DMS114 treated with DMSO at 0.1 percent for 48 hours (cell line): ENCODE measurements at regions not wholly inside any gene's neighbourhood (a gene's known extent, or its start where the extent isn't known, plus 50 kb on each side); places are given as distances from the start of the nearest gene placed in this dataset.

Experiments
- DNase-seq: peaks from one replicate; lab custom pipeline; 2025; ENCODE audit not compliant: unreplicated experiment; lab: John Stamatoyannopoulos, UW

- DNase-seq, result no peak
These were observed 222.8 kb downstream of the SOX11 start for GRCh38 chr2:5914811-5915611.

GRCh38 chr2:5915881-5916310 is 223.7 kb downstream of the SOX11 start:
- DNase-seq, result no peak

DNA sequence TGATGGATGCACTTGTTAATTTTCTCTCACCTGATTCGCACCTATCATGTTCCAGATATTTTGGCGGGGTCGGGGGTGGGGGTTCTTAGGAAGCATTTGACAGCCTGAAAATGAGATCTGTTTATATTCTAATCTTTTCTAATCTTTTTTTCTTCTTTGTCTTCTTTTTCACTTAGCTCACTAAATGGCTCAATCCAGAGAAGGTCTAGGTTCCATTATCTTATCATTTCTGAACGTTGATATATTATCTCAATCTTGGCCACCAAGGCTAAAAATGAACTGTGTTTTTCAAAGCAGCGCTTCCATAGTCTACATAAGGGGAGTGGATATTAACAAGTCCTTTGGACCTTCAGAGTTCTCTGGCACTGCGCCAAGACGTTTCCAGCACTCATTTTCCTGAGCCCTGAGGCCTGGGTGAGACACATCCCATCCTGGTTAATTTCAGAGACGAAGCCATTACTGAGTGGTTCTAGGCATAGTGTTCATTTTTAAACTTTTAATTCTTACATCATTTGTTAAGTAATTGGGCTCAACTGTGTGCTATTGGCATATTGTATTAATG is 229.0 kb downstream of the SOX11 start:
- no peak for DNase-seq

DNA sequence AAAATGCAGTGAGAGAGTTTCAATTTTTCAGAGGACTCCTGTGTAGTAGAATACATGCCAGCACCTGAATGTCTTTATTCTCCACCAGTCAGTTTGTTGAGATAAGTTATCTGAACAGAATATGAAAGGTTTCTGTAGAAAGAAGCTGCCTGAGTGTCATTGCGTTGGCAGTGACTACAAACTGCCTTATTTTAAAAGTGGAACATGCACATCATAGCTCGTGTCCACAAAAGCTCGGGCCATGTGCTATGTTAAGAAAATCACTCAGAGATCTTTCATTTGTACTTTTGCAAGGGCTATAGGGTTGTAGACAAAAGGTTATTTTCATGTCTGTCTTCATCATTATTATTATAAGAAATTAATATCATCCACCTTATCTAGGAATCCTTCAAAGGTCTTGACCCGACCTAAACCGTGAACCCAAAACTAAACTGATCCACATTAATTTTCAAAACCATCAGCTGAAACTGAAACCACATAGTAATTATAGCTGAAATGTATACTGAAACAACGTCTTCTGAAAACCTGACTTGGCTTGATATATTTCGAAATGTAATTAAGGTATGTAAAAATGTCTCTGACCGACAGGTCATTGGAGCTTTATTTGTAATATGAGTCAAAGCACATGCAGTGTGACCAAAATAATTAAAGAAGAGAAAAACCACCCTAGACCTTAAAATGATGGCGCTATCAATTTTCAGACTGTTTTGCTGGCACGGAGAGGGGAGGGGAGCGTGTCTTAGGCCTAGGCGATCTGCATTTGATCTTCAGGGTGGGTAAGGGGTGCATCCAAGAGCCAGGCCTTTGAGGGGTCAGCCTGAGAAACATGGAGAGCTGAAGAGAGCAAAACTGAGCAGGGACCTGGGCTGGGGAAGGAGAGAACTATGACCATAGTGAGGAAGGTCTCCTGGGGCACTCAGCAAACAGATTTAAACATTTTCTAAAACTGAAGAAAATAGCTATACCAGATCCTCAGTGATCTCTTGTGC is 232.1 kb downstream of the SOX11 start:
- DNase-seq, result no peak

DNA sequence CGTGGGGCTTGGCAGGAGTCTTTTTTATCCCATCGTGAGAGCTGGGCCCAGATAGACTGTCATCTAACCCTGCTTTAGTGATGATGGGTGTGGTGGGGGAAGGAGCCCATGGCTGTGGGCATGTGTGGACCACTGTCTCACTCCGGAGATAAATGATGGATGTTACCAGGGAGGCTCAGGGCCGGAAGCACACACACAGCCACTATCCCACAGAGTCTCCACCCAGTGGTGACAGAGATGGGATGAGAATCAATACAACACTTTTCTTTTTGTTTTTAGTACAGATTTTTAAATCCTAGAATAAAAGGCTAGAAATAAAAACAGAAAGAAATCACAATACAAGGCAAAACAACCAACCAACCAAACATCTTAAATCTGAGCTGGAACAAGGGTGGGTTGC is 233.4 kb downstream of the SOX11 start:
- no peak for DNase-seq

DNA sequence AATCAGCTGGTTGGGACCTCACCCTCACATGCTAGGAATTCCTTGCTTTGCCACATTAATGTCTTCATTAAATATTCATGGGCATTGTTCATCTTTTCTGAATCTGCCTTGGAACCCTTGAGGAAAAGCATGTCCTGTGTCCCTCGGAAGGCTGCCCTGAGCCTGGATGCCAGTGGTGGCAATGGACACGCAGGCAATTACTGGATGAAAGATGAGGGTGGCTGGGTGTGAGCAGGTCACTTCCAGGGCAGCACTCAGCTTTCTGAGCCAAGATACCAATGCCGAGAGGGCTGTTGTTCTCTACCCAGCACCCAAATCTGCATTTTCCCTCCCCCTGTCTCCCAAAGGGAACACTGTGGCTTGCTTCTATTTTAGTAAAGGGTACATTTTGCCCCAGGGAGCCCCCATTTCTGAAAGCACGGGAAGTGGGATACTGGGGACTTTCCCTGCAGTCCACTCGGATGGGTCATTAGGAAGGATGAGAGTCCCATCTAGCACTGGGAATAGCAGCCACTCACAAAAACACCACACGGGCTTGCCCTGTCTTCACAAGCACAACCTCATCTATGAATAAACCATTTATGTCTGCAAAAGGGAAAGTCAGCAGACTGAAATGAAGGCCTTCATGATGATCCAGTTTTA is 234.8 kb downstream of the SOX11 start:
- no peak for DNase-seq

DNA sequence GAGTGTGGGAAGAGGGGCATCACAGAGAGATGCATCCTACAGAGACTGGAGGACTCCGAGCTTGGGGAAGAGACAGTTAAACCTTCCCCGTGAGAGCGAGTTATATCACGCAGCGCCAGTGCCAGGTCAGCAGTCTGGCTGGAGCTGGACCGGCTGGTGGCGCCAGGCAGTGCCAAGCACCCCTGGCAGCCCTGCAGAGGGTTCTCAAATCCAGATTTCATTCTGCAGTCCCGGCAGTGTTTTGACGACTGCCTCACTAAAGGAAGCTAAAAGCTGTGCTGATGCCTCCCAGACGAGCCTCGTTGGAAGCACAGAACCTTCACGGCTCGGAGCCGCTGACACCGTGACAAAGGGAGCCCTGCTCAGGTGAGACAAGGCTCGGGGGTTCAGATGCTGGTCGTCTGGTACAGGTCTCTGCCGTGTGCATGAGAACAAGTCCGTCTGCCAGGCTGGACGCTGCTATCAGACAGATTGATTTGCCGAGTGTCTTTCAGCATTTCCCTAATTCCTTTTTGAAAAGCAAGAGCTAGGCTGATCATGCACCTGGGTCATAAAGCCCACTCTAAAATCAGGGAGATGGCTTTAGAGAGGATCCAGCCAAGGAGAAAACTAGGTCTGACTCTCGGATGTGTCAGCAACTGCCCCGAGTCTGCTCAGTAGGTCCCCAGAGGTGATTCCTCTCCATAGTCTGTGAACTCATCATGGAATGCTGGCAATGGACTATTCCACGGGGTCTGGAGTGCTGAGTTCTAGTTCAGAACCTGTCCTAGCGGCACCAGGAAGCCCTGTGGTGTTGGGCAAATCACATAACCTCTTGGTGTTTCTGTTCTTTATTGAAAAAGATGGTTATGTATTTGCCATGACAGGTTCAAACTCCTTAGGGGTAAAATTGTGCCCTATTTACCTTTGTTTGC is 240.6 kb downstream of the SOX11 start:
- DNase-seq, result no peak

- DNase-seq, result no peak
These were observed 241.5 kb downstream of the SOX11 start for GRCh38 chr2:5933669-5934068.

GRCh38 chr2:5937321-5937720 is 245.1 kb downstream of the SOX11 start:
- DNase-seq, result no peak

DNA sequence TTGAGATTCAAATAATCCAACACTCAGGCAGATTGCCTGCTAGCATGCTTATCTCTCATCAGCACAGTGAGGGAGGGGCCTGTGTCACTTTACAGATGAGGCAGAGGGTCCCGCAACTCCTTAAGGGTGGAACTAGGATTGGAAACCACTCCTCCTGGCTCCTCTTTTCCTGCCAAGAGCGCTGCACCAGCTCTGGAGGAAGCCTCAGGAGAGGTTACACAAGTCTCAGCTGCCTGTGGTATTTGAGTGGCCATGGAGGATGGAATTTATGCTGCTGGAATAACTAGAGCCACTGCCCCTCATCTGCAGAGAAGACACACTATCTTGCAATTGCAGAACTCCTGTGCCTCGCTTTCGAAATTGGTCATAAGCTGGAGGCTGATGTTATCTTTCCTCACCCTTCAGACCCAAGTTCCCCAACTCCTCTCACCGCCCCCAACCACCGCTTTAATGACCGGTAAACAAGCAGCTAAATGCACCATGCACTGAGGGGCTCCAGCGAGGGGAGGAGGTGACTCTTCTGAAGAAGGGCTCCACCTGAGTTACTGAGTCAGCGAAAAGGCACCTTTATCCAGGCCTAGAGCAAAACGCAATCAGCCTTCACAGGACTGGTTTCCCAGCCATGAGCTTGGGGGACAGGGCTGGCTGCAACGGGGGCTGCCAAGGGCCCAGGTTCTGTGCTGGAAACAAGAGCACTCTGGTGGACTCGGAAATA is 245.8 kb downstream of the SOX11 start:
- no peak for DNase-seq

- DNase-seq, result no peak
These were observed 246.3 kb downstream of the SOX11 start for GRCh38 chr2:5938566-5938896.

DNA sequence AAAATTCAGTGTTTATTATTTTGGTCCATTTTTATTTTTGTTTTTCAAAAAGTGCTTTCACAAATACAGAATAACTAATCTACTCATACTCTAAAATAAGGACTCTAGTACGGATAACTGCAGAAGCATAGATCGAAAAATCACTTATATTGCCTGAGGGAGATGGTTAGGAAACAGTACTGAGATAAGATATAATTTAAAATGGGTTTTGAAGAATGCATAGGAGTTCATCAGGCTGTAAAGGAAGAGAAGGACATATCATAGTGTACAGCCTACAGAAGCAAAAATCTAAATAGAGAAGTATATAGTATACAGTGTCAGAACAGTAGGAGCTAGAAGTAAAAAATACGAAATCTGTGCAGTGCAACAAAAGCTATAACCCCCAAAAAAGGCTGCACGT is 247.4 kb downstream of the SOX11 start:
- DNase-seq, result no peak

- DNase-seq, result no peak
These were observed 248.7 kb downstream of the SOX11 start for GRCh38 chr2:5940596-5941535.

GRCh38 chr2:5942204-5942603 is 250.0 kb downstream of the SOX11 start:
- DNase-seq, result no peak

- DNase-seq, result no peak
These were observed 253.6 kb downstream of the SOX11 start for GRCh38 chr2:5945742-5946141.

DNA sequence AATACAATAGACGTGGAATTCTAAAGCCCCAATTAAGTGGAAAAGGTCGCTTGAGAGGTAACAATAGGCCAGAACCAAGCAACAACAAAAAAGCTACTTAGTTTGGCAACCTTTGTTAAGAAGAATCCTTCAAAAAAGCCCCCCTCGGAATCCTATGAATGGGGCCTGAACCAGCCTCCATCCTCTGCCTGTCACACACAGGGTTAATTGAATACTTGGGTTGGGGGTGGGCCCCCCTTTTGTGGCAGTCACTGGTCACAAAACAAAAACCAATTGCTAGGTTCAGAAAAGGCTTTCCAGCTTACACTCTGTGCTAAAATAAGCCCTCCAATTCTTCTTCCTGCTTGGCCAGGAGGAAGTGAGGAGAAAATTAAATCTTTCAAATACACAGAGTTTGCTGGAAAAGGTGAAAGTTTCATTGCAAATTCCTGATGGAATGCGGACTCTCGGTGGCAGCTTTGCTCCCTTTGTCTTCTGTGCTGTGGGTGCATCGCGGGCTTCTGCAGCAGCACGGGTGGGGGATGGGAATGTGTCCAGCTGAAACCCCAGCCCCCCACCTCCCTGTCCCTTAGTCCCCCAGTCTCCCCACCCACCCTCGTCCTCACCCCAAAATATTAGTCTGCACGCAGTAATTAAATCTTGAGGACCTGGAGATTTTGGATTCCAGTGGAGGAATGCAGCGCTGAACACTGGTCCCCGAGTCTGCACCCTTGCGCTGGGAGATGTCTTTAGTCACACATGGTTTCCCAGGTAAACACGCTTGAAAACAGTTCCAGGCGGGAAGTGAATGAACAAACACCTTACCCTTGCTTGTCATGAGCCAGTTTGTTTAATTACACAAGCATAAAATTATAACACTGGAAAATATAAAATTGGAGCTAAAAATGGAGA is 254.3 kb downstream of the SOX11 start:
- DNase-seq, result no peak

DNA sequence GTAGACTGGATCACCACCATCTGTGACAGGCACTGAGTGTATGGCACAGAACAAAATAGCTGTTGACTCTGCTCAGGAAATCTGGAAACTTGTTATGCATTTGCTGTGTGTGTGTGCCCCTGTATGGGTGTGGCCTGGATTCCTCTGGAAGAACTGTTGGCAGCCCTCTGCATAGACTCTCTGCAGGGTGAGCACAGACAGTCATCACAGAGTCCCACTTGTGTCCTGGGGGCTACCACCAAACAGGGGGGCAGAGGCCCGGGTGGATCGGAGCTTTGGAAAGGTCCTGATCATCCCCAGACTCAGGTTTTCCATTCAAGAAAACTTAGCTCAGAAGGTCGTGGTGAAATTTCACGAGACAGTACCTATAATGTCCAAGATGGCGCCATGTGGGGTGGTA is 258.6 kb downstream of the SOX11 start:
- DNase-seq, result no peak

DNA sequence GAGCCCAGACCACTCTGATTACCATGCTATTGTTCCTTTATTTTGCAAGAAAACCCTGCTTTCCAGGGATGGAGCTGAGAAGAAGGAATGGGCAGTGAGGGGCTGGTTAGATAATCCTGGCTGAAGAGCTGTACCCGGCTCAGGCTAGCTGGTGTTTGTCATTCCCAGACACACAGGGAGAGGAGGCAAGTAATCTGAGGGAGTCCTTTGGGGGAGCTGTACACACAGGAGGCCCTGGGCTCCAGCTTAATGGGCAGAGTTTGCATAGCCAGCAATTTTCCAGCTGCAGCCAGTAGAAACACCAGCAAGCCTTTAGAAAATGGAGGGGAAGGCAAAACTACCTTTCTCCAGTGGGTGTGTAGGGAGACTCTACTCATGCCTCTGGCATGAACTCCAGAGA is 259.3 kb downstream of the SOX11 start:
- DNase-seq, result no peak
